Kidney tubule cell (primary cell): ENCODE measurements at regions not wholly inside any gene's neighbourhood (a gene's known extent, or its start where the extent isn't known, plus 50 kb on each side); places are given as distances from the start of the nearest gene placed in this dataset.
A peak's percentile ranks its signal among the peaks of the same experiment; 100 is the strongest.

ENCODE experiments used
- DNase-seq: peaks from one replicate; pipeline ENCODE4 v3.0.0-alpha.2; 2018; ENCODE audit warnings: low spot score

DNA sequence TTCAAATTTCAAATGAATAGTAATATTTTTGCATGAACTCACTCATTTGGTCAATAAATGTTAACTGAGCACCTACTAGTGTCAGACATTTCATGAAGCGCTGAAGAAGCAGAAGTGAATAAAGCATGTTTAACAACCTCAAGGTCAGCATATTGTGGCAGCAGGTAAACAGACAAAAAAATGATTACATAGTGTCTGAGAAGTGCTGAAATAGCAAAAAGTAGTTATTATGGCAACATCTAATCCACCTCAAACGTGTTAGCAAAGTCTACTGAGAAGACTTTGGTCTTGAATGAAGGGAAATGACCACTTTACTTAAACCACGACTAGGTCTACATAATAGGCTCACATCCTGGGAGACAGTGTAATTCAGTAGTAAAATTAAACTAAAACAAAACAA is 452.2 kb upstream of the LRATD1 start:
- DNase-seq = no peak

- DNase-seq = no peak
Observed at GRCh38 chr2:14182227-14182946, 450.1 kb upstream of the LRATD1 start.

DNA sequence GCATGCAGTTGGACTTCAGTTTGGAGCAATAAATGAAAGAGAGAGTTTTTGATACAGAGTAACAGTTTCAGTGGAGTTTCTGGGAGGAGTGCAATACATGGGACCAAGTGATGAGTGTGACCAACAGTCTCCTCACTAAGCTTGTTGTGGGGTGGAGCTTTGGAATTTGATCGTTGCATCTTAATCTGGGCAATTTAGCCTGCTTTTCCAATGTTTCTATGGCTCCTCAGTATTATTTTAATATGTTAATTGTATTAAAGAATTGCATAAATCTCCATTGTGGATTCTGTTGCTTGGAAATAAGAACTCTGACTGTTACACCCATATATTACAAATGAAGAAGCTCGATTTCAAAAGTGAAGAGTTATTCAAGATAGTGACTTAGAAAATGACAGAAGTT is 446.6 kb upstream of the LRATD1 start:
- DNase-seq = no peak

DNA sequence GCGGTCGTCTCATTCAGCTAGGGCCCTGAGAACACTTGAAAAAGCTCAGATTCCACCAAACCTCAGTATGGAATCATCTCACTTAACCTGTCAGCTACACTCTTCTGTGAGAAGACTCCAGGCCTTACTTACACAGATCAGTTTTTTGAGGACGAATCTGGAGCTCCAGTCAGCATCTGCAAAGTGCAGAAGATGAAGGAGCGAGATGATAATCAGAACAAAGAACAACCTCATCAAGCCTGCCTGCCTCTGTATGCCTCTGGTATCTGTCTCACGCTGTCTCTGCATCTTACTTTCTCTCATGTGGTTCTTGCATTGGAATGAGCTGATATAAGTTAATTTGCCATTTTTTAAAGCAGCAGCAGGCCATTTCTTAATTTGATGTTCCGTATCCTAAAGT is 444.1 kb upstream of the LRATD1 start:
- DNase-seq = no peak

GRCh38 chr2:14189929-14190328 is 442.6 kb upstream of the LRATD1 start:
- peak; percentile 59 for DNase-seq

DNA sequence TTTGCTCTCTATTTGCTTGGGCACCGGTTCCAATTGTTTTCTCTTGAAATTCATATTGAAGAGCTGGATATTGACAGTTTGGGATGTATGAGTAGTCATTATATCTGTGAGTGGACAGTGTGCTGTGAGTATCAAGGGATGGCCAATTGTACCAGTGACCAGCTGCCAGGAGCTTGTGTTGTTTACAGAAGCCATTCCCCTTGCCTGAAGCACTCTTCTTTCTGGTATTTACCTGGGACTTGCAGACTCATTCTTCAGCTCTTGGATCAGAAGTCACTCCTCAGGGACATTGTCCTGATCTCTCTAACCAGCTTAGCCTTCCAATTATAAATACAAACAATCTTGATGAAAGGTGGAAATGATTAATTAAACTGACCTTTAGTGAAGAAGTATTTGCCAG is 438.3 kb upstream of the LRATD1 start:
- no peak for DNase-seq

DNA sequence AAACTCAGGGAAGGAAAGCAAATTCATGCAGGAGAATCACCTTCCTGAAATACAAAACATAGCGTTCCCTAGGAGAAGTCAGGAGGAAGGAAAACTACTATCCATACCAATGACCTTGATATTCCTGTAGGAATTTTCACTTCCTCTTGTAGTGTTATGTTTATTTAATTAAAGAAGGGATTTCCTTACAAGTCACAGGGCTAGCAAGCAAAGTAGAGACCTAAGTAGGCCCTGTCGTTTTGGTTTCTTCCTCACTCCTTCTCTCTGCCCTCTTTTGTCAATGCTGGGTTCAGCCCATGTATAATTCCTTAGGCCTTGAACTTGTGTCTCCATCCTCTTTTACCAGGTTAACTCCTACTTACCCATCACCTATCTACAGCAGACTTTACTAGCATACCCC is 435.2 kb upstream of the LRATD1 start:
- DNase-seq = peak; percentile 1

- peak; percentile 71 for DNase-seq
Observed at GRCh38 chr2:14199040-14199439, 433.5 kb upstream of the LRATD1 start.

GRCh38 chr2:14219306-14219705 is 413.2 kb upstream of the LRATD1 start:
- DNase-seq = no peak

- no peak for DNase-seq
Observed at GRCh38 chr2:14220101-14220500, 412.4 kb upstream of the LRATD1 start.

- DNase-seq = no peak
Observed at GRCh38 chr2:14221466-14221865, 411.1 kb upstream of the LRATD1 start.

DNA sequence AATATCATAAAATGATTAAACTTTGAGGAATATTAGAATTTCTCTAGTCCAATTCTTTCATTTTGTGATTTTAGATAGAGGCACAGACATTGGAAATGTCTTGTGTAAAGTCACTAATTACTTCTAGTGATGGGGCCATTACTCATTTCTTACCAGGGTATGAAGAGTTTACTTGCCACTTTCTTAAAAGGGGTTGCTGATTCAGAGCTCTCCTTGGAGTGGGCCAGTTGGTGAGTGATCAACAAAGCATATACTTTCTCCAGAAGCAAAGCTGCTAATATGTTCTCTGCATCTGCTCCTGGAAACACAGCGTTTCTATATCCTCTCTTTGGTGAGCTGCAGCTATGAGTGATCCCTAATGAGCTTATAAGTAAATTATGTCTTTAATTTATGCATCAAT is 408.9 kb upstream of the LRATD1 start:
- no peak for DNase-seq

- no peak for DNase-seq
Observed at GRCh38 chr2:14231391-14231898, 401.1 kb upstream of the LRATD1 start.

DNA sequence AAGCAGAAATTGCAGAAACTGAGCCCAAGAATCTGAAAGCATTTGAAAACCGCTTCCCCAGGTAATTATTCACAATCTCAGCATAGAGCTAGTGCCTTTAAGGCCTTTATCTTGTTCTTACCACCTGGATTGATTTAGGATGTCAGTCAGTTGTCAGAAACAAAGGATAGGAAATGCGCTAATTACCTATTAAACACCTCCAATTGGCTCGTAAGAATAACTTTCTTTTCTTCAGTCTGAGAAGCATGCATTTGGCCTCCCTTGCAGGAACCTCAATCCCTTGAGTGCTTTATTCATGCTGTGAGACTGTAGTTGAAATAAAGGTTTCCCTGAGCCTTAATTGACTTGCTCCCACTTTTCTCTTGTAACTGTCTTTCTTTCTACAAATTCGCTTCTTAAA is 400.3 kb upstream of the LRATD1 start:
- DNase-seq = no peak

DNA sequence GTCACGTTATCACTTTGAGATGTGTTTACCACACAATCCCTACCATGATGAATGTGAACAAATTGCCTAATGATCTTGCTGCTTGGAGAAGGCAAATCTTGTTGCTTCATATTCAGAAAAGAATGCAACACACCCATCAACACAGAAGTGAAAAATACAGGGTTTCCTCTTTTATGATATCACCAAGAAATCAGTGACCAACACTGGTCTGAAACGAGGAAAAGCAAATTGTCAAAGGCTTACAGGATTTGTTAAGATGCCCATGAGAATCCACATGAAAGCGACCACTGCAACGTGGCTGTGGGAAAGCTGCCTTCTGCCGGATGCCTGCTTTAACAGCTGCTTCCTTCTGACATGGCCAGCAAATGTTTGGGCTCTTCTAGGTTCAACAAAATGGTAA is 397.6 kb upstream of the LRATD1 start:
- no peak for DNase-seq

GRCh38 chr2:14235667-14236066 is 396.9 kb upstream of the LRATD1 start:
- DNase-seq = no peak

GRCh38 chr2:14237902-14238301 is 394.6 kb upstream of the LRATD1 start:
- DNase-seq = no peak

GRCh38 chr2:14239605-14240004 is 392.9 kb upstream of the LRATD1 start:
- DNase-seq = no peak

- no peak for DNase-seq
Observed at GRCh38 chr2:14240868-14241267, 391.6 kb upstream of the LRATD1 start.

DNA sequence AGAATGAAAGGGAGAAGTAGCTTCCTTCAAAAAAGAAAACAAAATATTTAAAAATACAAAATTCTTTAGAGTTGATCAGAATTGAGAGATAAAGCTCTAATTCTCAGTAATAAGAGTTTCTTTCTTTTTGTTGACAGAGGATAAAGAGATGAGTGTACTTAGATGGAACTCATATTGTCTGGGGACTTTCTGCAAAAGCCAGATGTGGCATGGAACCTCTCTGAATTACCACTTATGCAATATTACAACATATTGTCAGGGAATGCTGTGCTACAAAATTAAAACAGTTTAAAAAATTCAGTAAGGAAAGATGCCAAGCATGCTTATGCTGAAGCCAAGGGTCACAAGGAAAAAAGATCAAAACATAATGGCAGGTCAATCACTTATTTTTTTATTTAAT is 386.6 kb upstream of the LRATD1 start:
- DNase-seq = no peak

DNA sequence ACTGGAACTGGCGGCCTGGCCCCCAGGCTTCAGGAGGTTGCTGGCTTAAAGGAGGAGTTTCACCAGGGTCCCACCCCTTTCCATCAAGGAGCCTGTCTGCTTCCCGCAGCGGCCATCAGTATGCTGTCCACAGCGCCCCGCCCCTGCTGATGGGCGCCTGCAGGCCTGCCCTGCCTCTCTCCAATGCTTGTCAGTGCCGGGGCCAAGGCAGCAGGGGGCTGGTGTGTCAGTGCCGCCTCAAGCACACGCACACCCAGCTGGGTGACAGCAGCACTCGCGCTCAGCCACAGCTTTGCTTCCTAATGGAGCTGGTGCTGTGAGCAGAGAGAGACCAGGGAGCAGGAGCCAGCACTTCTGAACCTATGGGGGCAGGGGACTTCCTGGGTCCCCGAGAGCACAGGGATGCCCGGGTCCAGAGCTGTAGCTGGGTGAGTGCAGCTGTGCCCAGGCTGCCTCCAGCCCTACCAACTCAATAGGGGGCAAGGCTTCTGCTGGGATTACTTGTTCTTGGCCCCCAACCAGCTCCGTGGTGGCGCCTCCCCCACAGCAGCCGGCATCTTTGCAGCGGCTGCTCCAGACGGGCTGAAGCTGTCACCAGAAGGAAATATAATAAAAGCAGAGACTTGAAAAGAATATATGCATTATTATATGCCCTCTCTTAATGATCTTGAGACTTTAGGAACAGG is 377.2 kb upstream of the LRATD1 start:
- DNase-seq = no peak

DNA sequence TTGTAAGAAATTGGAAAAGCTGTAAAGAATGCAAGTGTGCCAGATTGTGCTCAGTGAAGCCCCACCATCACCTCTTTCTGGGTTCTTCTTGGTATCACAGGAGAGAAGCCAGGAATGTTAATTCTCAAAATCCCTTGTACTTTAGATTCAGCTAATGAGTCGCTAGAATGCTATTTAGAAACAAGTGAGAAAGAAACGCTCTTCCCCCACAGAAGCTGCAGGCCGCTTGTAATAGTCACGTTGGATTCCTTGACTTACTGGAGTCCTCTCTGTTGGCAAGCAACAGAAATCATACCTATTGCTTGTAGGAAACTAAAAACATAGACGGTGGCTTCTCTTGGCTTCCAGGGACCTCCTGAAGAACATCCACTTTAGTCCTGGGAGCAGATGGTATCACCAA is 375.6 kb upstream of the LRATD1 start:
- DNase-seq = peak; percentile 17

DNA sequence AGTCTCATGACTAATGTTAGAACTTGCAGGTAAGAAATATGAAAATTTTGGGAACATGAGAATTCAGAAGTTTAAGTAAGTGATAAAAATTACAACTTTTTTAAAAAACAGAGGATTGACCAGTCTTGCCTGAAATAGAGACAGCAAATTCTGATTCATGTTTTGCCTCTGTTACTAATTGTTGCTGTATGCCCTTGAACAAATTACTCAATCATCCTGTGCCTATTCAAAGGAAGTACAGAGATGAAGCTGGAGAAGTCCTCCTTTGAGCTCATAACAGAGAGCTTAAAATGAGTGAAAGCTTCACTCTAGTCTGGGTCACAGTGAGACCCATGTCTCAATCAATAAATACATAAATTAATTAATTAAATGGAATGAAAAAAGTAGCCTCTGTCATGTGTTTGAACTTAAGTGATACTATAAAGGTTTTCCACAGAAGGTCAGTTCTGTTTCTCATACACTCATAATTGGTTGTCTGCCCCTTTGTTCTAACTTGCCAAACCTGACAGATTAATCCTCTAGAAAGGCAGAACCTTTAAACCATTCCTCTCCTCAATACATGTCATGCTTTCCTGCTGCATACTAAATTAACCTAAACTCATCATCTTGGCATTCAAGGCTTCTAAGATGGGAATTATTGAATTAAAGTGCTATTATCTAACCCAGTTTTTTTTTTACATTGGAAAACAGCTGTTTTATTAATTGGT is 374.6 kb upstream of the LRATD1 start:
- no peak for DNase-seq
